Mesothelial cell of epicardium (in vitro differentiated cells): ENCODE measurements at regions not wholly inside any gene's neighbourhood (a gene's known extent, or its start where the extent isn't known, plus 50 kb on each side); places are given as distances from the start of the nearest gene placed in this dataset.

ENCODE experiments used
- DNase-seq, 2 experiments: peaks; one replicate each; pipeline ENCODE4 v3.0.0; 2021; ENCODE audit warnings: low spot score in 2 of 2; ENCODE audit not compliant: unreplicated experiment in 2 of 2
- H3K27ac Mint-ChIP-seq: 2 replicates; pipeline ENCODE4 v1.8.0; 2021; ENCODE audit warnings: mixed read lengths
- H3K27me3 Mint-ChIP-seq: 2 replicates; pipeline ENCODE4 v1.8.0; 2021; ENCODE audit warnings: low read depth, mixed read lengths
- H3K36me3 Mint-ChIP-seq: 2 replicates; pipeline ENCODE4 v1.8.0; 2021; ENCODE audit warnings: mixed read lengths
- H3K4me1 Mint-ChIP-seq: 2 replicates; pipeline ENCODE4 v1.8.0; 2021; ENCODE audit warnings: mixed read lengths
- H3K4me3 Mint-ChIP-seq: 2 replicates; pipeline ENCODE4 v1.8.0; 2021; ENCODE audit warnings: mild to moderate bottlenecking, moderate library complexity, mixed read lengths
- H3K9me3 Mint-ChIP-seq: 2 replicates; pipeline ENCODE4 v1.8.0; 2021; ENCODE audit warnings: mixed read lengths
- TF ChIP-seq, protein P1 (sequence below): fragments of 200-600 bp; sonication (generic); IDR thresholded peaks from one replicate; pipeline ENCODE4 v1.5.0; 2021; ENCODE audit warnings: antibody characterized with exemption; ENCODE audit not compliant: unreplicated experiment

DNA sequence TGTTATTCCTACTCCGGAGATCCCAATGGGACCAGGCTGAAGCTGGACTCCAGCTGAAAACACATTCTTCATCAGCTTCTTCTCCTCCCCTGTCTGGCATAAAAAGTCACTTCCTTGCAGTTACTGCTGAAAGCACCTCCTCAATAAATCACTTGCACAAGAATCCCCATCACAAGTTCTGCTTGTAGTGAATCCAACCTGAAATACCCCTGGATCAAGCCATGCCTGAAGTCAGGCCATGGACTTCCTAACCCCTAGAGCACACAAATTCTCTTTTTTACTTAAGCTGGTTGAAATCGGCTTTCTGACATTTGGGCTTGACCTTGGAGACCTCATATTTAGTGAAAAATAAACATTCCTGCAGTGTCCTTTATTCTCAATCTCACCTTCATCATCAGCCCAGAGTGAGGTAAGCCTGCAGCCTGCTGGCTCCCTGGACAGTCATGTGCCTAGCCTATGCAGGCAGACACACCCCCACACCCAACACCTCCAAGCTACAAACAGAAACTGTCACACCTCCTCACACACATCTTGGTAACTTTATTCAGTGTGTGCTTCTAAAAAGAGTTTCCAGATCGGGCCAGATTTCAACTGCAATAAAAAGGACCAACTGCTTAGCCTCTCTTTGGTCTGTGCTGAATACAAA is 51.5 kb upstream of the PTPRT start:
- Mint-ChIP-seq H3K9me3 (no peaks in the 10 kb centered on the region), H3K4me1 (no peaks in the 10 kb centered on the region), H3K27ac (no peak overlapping the region), H3K4me3 (no peak overlapping the region), H3K27me3 (peaks cover 41% of the 10 kb centered on the region), H3K36me3 (no peaks in the 10 kb centered on the region)
- DNase-seq: no peak
- TF ChIP-seq, protein P1, sequence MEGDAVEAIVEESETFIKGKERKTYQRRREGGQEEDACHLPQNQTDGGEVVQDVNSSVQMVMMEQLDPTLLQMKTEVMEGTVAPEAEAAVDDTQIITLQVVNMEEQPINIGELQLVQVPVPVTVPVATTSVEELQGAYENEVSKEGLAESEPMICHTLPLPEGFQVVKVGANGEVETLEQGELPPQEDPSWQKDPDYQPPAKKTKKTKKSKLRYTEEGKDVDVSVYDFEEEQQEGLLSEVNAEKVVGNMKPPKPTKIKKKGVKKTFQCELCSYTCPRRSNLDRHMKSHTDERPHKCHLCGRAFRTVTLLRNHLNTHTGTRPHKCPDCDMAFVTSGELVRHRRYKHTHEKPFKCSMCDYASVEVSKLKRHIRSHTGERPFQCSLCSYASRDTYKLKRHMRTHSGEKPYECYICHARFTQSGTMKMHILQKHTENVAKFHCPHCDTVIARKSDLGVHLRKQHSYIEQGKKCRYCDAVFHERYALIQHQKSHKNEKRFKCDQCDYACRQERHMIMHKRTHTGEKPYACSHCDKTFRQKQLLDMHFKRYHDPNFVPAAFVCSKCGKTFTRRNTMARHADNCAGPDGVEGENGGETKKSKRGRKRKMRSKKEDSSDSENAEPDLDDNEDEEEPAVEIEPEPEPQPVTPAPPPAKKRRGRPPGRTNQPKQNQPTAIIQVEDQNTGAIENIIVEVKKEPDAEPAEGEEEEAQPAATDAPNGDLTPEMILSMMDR: no peak
